SKM-1 (cell line): ENCODE measurements at regions not wholly inside any gene's neighbourhood (a gene's known extent, or its start where the extent isn't known, plus 50 kb on each side); places are given as distances from the start of the nearest gene placed in this dataset.

Source experiments
- DNase-seq: peaks from one replicate; lab custom pipeline; 2025; ENCODE audit not compliant: unreplicated experiment; lab: John Stamatoyannopoulos, UW

- no peak for DNase-seq
These were observed 50.2 kb upstream of the SDK2 start for GRCh38 chr17:73694491-73694890.

GRCh38 chr17:73695035-73695738 lies 50.9 kb upstream of the SDK2 start:
- peak; percentile 79 for DNase-seq

- no peak for DNase-seq
These were observed 52.0 kb upstream of the SDK2 start for GRCh38 chr17:73696251-73696650.

GRCh38 chr17:73697872-73698271 lies 53.6 kb upstream of the SDK2 start:
- DNase-seq = no peak

DNA sequence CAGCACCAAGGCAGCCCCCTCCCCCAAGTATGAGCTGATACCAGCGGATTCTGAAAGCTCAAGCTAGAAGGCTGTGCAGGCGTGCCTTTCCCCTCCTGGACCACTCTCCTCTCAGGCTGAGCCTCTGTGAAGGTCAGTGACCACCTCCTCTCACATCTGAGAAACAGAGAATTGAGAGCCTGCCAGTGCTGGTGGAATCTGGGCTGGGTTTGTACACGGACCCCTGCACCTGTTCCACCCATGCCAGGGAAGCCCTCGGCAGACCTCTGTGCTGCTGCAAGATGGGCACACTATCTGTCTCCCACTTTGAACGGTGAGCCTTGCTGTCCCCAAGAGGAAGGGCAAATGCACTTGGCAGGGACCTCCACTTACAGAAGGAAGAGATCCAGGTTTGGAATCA lies 54.7 kb upstream of the SDK2 start:
- no peak for DNase-seq

DNA sequence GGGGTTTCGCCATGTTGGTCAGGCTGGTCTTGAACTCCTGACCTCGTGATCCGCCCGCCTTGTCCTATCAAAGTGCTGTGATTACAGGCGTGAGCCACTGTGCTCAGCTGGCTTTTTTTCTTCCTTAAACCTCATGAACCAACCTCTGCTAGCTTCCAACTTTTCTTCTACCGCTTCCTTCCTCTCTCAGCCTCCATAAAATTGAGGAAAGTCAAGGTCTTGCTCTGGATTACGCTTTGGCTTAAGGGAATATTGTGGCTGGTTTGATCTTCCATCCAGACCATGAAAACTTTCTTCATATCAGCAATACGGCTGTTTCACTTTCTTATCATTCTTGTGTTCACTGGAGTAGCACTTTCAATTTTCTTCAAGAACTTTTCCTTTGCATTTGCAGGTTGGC lies 57.5 kb upstream of the SDK2 start:
- no peak for DNase-seq

- DNase-seq = no peak
These were observed 58.9 kb upstream of the SDK2 start for GRCh38 chr17:73703192-73703591.

DNA sequence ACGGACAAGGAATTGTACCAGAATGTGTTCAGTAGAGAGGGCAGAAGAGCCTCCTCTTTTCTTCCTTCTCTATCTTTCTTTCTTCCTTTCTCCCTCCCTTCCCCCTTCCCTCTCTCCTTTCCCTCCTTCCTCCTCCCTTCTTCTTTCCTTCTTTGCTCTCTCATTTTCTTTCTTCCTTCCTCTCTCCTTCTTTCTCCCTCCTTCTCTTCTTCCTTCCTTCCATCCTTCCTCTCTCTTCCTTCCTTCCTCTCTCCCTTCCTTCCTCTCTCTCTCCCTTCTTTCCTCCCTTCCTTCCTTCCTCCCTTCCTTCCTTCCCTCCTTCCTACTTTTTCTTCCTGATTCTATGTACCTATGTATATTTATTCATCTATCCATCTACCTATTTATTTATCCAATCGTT lies 59.7 kb upstream of the SDK2 start:
- DNase-seq = no peak

- DNase-seq = no peak
These were observed 61.3 kb upstream of the SDK2 start for GRCh38 chr17:73705594-73705993.

DNA sequence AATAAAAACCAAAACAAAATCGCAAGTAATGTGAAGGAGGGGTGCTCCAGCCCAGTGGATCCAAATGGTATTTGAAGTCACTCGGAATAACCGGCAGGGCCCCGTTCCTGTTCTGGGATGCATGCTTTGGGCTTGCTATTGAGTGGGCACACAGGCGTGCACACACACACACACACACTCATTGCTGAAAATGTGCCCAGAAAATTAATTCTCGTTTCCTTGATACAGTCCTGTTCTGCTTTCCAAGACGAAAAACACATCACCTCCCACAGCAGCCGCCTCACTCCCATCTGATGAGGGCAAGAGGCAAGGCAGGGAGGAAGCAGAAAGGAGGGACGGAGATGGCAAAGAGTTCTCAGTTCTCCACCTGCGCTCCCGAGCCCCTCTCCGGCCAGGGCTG lies 62.2 kb upstream of the SDK2 start:
- DNase-seq = no peak

GRCh38 chr17:73706858-73707257 lies 62.6 kb upstream of the SDK2 start:
- DNase-seq = no peak

DNA sequence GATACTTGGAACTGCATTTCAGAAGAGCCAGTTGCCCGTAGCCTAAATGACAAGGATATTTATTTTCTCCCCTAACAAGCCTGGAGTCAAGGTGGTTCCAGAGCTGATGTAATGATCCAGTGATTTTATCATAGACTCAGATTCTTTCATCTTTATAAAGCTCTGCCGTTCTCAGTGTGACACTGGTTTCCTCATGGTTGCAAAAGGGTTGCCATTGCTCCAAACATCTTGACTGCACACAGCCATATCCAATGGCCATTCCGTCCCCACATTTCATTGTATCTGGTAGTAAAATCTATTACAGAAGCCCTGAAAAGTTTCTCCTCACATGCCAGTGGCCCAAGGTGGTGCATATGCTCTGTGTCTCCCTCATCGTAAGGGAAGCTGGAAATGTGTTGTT lies 63.1 kb upstream of the SDK2 start:
- DNase-seq = no peak

GRCh38 chr17:73710095-73710592 lies 65.9 kb upstream of the SDK2 start:
- DNase-seq = peak; percentile 62

- peak; percentile 44 for DNase-seq
These were observed 66.9 kb upstream of the SDK2 start for GRCh38 chr17:73711184-73711583.

DNA sequence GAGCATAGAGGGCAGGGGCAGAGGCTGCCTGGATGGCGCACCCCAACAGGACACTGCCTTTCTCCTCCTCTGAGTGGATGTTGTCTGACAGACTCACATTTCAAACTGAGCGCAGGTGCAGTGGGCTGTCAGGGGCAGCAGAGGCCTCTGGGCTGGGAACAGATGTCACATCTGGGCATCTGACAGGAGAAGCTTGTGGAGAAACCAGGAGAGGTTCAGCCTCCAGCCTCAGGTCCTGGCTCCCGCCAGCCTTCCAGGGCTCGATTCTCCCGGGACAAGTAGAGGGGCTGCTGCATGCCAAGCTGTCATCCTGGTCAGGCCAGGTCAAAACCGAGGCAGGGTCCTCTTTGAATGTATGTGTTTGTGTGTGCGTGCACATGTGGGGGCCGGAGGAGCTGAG lies 67.7 kb upstream of the SDK2 start:
- DNase-seq = no peak

GRCh38 chr17:73713136-73713535 lies 68.9 kb upstream of the SDK2 start:
- DNase-seq = no peak

GRCh38 chr17:73715769-73716168 lies 71.5 kb upstream of the SDK2 start:
- DNase-seq = no peak

DNA sequence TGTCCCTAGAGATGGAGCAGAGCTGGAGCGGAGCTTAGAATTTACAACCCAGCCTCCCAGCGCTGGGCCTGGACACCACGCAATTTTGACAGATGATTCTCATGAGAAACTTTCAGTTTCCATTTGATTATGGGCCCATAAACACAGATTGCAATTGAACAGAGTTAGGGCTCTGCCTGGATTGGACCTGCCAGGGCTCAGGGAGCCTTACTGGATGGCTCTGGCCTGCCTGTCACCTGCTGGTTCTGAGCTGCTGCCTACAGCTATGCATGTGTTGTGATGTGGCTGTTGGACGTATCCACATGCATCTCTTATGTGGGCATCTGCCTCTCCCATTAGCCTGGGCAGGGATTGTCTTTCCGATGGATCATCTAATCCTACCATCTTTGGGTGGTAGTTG lies 73.4 kb upstream of the SDK2 start:
- no peak for DNase-seq

- DNase-seq = no peak
These were observed 74.1 kb upstream of the SDK2 start for GRCh38 chr17:73718362-73718761.

DNA sequence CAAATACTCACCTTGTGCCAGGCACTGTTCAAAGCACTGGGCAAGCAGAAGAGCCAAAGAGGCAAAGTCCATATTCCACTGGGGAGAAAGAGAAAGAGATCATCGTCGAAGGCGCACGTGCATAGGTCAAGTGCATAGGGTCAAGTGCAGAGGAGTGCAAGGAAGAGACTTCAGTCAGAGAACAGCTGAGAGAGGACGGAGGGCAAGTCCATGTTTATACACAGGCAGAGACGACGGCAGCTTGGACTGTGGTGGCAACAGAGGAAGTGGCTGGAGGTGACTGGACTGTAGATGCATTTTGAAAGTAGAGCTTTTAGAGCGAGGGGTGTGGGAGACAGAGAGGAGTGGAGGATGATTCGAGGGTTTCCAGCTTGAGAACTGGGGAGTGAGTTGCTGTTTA lies 74.7 kb upstream of the SDK2 start:
- DNase-seq = no peak

GRCh38 chr17:73719588-73720071 lies 75.4 kb upstream of the SDK2 start:
- DNase-seq = no peak

DNA sequence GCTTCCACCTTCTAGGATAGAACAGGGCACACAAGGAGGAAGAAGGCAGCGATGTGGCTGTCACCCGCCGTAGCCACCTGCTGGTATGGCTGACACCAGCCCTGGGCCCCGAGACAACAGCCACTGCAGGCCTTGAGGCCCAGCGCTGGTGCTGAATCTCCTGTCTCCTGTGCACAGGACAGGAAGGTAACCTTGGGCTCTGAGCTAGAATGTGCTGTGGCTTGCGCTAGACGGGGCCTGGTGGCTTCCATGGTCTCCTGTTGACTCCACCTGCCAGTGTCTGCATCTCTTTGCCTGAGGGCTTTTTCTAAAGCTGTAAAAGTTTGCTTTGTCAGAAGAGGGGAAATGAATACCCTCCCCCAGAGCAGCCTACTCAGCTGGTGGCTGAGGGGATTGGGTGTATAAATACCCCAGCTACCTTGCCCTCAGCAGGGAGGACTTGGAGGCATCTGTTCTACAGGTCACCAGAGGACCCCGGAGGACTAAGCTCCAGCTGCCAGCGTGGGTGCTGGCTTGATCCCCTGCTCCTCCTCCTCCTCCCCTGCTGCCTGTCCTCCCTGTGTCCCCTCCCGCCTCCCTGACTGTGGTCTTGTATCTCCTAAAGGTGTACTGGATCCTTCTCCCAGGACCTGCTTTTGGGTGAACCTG lies 76.1 kb upstream of the SDK2 start:
- DNase-seq = no peak

GRCh38 chr17:73722165-73722564 lies 77.9 kb upstream of the SDK2 start:
- DNase-seq = no peak
